ENCODE measurements at regions not wholly inside any gene's neighbourhood (a gene's known extent, or its start where the extent isn't known, plus 50 kb on each side); places are given as distances from the start of the nearest gene placed in this dataset.
"Not testable (repeated sequence)": the region's sequence is repeated elsewhere in the genome, so short reads cannot be mapped to it uniquely, and the experiment has no call there.

DNA sequence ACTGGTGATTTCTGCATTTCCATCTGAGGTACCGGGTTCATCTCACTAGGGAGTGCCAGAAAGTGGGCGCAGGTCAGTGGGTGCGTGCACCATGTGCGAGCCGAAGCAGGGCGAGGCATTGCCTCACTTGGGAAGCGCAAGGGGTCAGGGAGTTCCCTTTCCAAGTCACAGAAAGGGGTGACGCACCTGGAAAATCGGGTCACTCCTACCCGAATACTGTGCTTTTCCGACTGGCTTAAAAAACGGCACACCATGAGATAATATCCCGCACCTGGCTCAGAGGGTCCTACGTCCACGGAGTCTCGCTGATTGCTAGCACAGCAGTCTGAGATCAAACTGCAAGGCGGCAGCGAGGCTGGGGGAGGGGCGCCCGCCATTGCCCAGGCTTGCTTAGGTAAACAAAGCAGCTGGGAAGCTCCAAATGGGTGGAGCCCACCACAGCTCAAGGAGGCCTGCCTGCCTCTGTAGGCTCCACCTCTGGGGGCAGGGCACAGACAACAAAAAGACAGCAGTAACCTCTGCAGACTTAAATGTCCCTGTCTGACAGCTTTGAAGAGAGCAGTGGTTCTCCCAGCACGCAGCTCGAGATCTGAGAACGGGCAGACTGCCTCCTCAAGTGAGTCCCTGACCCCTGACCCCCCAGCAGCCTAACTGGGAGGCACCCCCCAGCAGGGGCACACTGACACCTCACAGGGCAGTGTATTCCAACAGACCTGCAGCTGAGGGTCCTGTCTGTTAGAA, 146.0 kb downstream of the IBTK start:
- TF ChIP-seq, protein P1, sequence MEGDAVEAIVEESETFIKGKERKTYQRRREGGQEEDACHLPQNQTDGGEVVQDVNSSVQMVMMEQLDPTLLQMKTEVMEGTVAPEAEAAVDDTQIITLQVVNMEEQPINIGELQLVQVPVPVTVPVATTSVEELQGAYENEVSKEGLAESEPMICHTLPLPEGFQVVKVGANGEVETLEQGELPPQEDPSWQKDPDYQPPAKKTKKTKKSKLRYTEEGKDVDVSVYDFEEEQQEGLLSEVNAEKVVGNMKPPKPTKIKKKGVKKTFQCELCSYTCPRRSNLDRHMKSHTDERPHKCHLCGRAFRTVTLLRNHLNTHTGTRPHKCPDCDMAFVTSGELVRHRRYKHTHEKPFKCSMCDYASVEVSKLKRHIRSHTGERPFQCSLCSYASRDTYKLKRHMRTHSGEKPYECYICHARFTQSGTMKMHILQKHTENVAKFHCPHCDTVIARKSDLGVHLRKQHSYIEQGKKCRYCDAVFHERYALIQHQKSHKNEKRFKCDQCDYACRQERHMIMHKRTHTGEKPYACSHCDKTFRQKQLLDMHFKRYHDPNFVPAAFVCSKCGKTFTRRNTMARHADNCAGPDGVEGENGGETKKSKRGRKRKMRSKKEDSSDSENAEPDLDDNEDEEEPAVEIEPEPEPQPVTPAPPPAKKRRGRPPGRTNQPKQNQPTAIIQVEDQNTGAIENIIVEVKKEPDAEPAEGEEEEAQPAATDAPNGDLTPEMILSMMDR (IDR thresholded peaks at IDR 0.05; ENCODE audit: low read depth, low read length, poor library complexity, severe bottlenecking), result not testable (repeated sequence)
- not testable (repeated sequence) for TF ChIP-seq EZH2phosphoT487 (IDR thresholded peaks at IDR 0.05; ENCODE audit: borderline replicate concordance, low read length)

Measured in DOHH2 (cell line).